NCI-H2107 treated with DMSO at 0.1 percent for 48 hours (cell line): ENCODE measurements at regions not wholly inside any gene's neighbourhood (a gene's known extent, or its start where the extent isn't known, plus 50 kb on each side); places are given as distances from the start of the nearest gene placed in this dataset.

Source experiments
- DNase-seq: peaks from one replicate; lab custom pipeline; 2025; ENCODE audit not compliant: unreplicated experiment; lab: John Stamatoyannopoulos, UW

DNA sequence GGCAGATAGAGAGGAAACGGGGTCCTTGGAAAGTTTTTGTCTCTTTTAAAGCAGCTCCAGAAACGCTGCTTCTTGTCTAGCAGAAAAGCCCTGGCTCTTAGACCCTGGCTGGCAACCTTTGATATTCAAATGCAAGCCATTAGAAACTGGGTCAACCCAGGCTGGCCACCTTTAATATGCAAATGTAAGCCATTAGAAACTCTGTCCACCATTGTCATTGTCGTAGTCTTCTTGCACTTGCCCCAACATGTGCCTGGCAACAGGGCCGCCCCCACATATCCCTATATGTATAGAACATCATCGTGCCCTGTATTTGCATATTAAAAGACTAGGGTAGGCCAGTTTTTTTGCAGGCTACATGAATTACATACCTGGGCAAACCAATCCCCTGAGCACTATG, 621.3 kb upstream of the DPP6 start:
- no peak for DNase-seq

DNA sequence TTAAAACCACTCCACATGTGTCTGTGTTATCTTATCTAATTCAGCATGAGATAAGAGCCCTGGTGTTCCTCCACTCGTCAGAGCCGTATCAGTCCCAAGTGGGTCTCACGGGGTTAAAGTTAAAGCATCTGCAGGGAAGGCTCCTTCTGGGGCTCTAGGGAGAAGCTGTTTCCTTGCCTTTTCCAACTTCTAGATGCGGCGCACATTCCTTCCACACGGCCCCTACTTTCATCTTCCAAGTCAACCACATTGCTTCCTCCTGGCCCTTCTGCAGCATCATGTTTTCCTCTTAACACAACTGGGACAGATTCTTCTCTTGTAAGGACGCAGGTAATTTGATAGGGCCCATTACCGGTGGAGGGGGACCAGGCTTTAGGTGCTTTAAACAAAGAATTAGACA, 620.1 kb upstream of the DPP6 start:
- DNase-seq = no peak

GRCh38 chr7:153433223-153433622, 619.0 kb upstream of the DPP6 start:
- DNase-seq = no peak

DNA sequence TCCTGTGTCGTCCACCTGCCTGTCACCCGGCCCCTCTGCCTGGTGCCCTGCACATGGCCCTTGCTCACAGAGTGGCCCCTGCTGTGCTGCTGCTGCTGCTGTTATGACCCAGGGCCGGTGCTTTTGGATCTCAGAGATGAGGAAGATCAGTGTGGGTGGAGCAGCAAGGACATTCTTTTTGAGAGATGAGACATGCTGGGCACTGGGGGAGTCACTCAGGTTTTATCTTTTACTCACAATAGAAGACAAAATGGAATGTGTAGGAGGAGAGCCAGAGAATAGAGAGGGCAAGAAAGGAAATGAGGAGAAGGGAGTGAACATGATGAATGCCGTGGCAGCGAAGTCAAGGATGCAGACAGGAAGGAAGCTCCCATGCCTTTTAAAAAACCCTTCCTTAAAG, 611.5 kb upstream of the DPP6 start:
- DNase-seq = no peak

GRCh38 chr7:153443032-153443701, 609.0 kb upstream of the DPP6 start:
- no peak for DNase-seq

DNA sequence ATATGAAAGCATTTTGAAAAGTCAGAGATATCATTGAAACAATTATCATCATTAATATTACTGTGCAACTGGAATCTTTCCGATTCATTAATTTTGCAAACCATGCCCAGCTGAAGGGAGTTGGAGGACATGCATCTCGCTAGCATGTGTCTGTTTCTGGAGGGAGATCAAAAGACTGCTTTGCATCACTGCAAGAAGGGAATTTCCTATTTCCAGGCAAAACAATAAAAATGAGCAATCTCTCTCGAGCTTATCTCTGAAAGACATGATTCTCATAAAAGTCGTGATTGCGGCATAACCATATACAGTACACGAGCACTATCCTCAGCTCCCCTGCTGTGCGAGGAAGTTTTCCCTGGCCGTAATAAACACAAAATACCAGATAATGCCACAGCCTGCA, 607.6 kb upstream of the DPP6 start:
- DNase-seq = no peak

GRCh38 chr7:153445641-153446040, 606.6 kb upstream of the DPP6 start:
- no peak for DNase-seq

- no peak for DNase-seq
Measured at GRCh38 chr7:153446490-153446889, 605.7 kb upstream of the DPP6 start.

GRCh38 chr7:153447011-153447410, 605.2 kb upstream of the DPP6 start:
- no peak for DNase-seq

DNA sequence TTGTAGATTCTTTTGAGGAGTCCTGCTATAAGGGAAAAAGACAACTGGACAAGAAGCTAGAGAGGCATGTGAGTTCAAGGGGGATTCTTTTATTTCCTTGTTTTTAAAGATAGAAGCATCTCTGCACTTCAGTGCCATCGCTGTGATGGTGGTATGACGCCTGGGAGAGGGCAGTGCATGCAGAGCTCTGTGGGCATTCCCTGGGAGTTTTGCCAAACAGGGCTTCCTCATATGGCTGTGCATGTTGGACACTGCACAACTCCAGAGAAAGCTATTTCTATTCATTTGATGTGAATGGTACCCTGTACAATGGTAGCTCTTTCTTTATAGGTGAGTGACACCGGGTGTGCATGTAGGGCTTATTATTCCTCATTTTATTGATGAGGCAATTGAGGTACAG, 599.5 kb upstream of the DPP6 start:
- no peak for DNase-seq

DNA sequence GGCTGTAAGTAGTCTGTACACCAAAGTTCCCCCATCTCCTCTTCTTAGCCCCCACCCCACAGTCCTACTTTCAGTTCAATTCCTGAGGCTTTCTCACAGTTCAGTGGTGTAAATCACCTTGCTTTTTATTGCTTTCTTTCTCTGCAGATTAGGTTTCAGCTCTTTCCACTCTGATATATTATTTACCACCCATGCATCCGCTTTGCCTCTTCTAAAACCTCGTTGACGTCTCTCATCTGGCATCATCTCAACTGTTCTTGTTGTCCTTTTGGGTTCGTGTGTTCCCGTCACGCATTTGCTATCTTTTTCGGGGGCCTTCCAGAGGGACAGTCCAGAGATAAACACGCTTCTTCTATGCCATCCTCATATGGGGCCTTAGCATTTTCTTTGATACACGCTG, 597.9 kb upstream of the DPP6 start:
- no peak for DNase-seq

- DNase-seq = no peak
Measured at GRCh38 chr7:153457746-153458145, 594.5 kb upstream of the DPP6 start.

DNA sequence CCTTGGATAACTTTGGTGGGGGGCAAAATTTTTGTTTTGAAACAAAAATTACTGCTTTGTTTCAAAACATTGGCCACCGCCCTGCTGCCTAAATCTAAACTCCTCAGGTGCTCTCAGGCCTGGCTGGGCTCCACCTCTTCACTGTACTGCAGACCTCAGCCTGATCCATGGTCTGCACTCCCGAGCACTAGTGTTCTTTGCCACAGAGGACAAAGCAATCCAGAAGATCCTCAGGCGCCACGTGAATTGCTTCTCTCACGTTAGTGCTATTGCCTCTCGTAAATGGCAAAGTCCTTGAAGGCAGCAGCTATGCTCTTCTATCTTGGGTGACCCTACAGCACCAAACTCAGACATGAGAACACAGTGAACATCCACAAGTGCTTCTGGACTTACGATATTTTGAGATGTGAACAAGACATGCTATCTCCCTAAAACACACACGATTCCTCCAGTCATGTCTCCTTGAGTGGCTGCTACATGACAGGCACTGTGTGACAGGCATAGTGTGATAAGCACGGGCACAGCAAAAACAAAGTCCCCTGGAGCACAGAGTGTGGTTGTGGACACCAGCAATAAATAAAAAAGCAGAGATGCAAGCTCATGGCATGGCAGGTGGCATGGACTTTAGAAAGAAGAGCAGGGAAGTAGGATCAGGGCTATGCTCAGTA, 582.1 kb upstream of the DPP6 start:
- no peak for DNase-seq

- DNase-seq = no peak
Measured at GRCh38 chr7:153472516-153472915, 579.7 kb upstream of the DPP6 start.

DNA sequence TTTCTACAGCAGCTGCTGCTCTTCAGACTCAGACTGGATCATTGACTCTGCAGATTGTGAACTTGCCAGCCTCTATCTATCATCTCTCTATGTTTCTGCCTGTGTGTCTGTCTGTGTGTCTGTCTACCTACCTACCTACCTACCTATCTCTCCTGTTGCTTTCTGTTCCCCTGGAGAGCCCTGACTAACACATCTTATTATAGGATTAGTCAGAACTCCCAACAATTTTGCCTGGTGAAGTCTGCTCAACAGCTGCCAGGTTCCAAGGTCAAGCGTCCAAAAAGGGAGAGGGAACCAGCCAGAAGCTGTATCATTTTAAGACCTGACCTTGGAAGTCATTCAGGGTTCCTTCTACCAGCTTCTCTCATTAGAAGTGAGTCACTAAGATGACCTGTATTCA, 579.0 kb upstream of the DPP6 start:
- DNase-seq = no peak

- no peak for DNase-seq
Measured at GRCh38 chr7:153475239-153475638, 577.0 kb upstream of the DPP6 start.

DNA sequence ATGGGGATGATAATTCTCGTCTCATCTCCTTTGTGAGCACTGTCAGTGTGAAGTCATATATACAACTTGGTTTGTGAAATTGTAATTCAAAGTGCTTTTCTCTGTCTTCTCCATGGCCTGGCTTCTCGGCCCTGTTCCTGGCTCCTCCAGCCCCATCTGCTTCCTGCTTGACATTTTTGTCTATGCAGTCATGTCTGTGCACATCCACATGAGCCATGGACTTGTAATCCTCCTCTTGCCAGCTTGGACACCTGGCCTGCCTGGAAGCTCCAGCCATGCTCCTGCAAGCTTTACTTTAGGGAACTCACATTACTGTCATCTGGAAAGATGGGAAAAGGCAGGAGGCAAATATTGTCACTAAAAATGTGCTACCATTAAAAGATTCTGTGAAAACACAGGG, 576.0 kb upstream of the DPP6 start:
- DNase-seq = no peak

- DNase-seq = no peak
Measured at GRCh38 chr7:153496257-153496656, 555.9 kb upstream of the DPP6 start.

DNA sequence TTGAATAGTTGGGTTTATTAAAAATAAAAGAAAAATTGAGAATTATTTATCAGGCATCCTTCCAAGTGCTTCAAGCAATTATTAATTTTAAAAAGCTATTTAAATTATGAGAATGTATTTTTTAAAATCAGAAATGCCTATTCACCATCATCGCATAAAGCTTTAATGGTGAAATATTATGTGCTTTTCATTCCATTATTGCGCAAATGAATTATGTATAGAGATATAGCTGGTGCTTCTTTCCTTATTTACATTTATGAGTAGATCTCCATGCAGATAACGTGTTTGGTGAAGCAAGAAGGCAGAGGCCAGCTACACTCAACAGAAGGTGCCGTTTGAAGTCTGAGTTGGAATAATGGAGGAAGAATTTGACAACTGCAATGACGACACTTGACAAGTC, 549.1 kb upstream of the DPP6 start:
- no peak for DNase-seq

DNA sequence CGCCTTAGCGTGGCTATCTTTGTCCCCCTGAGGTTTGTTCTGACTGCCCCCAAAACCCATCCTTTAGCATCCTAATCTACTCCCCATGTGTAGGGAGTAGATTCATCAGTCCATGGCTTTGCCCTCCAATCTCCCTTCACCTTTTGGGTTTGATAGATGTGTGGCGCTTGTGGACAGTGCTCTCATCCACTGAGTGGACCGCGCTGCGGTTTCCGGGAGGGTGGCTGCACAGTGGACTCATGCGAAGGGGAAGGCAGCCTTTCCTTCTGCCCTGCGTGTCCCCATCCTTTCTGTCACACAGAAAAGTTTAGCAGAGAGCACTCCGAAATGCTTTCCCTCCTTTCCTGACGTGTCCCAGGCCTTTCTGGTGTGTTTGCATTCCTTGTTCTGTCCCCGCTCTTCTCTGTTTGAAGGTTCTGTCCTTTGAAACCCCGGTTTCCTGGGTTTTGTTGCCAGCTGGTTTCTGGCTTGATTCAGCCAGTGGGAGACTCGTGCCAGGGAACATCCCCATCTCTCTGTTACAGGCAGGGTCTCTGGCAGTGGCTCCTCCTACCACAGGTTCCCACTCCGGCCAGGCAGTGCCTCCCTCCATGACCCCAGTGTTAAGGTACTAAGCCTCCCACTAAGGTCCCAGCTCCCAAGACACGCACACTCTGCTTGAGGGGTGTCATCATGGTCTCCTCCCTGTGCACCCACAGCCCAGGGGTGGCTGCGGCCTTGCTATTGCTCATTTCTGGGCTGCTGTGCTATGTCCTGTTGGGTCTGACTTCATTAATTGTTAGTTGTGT, 547.7 kb upstream of the DPP6 start:
- DNase-seq = no peak

- DNase-seq = no peak
Measured at GRCh38 chr7:153507885-153508284, 544.3 kb upstream of the DPP6 start.

DNA sequence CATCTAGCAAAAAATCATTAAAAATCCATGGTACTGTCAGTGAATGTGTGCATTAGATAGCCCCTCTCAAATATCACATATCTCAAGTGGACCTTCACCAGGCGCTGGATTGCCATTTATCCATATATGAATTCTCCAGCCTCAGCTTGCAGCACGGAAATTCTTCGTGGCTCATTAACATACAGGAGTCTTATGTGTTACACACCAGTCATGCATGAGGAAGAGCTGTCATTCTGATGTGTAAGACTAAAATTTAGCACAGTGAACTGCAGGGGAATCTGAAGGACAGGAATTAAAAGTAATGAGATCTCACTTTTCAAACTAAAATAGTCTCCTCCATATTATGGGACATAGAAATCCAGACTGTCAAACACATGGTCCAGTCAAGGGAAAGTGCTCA, 542.4 kb upstream of the DPP6 start:
- no peak for DNase-seq
